ENCODE measurements at regions not wholly inside any gene's neighbourhood (a gene's known extent, or its start where the extent isn't known, plus 50 kb on each side); places are given as distances from the start of the nearest gene placed in this dataset.

DNA sequence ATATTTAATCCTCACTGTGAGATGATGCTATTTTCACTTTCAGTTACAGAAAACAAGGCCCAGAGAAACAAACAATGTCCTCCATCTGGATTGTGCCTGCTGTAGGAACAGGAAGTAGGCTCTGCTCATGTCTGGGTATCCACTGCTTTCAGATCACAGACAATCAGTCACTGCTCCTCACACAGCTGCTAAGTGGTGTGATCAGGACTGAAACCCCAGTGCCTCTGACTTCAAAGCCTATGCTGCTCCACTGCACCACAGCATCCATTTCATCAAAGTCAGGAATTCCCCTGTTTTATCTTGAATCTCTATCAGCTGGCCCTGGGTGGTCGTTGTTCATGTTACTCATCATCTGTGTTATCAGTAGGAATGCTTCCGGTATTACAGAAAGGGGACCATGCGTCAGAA, 303.8 kb upstream of the TRIB2 start:
- DNase-seq, result peak; percentile 64
- H3K9me3 Mint-ChIP-seq, result no peaks in the 10 kb centered on the region
- intact Hi-C loops (cut with micrococcal nuclease), result loop anchor here (2.0 to 10.0 kb wide), 3 partner anchors 90 to 512 kb away; no protein-coding TSS in a partner anchor
- H3K27ac Mint-ChIP-seq, result peak overlapping the region; percentile 66
- no peaks in the 10 kb centered on the region for H3K27me3 Mint-ChIP-seq
- no peak overlapping the region for H3K4me3 Mint-ChIP-seq
- CTCF ChIA-PET, result interaction anchor here (1.0 kb wide), 1 partner anchor 304 kb away, joined by 3 read pairs; the partner anchor contains the start of gene TRIB2
- no peaks in the 10 kb centered on the region for H3K36me3 Mint-ChIP-seq
- POLR2A ChIA-PET, result no interaction called here
- peaks cover 35% of the 10 kb centered on the region for H3K4me1 Mint-ChIP-seq (ENCODE audit: low read depth)

DNA sequence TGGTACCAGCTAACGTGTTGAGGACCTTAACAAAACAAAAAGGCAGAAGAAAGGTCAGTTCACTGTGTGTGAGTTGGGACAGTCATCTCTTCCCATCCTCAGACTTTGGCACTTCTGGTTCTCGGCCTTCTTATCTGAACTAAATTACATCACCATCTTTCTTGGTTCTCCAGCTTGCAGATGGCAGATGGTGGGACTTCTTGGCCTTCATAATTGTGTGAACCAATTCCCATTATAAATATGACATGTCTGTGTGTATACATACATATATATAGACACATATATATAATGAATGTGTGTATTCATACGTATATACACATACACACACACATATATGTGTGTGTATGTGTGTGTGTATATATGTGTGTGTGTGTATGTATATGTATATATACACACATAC, 301.2 kb upstream of the TRIB2 start:
- ChIA-PET CTCF (interaction anchor here (0.7 to 3.3 kb wide), 6 partner anchors 37 to 592 kb away, joined by 4 to 32 read pairs (median 4); partner anchors contain the start of gene TRIB2), POLR2A (no interaction called here)
- H3K27ac Mint-ChIP-seq, result no peak overlapping the region
- DNase-seq, result no peak
- H3K36me3 Mint-ChIP-seq, result no peaks in the 10 kb centered on the region
- intact Hi-C loops (cut with micrococcal nuclease), result loop anchor here (5.0 to 10.0 kb wide), 2 partner anchors 509 to 583 kb away; no protein-coding TSS in a partner anchor
- H3K9me3 Mint-ChIP-seq, result no peaks in the 10 kb centered on the region
- no peak overlapping the region for H3K4me3 Mint-ChIP-seq
- H3K4me1 Mint-ChIP-seq (ENCODE audit: low read depth), result peaks cover 41% of the 10 kb centered on the region
- H3K27me3 Mint-ChIP-seq, result no peaks in the 10 kb centered on the region

DNA sequence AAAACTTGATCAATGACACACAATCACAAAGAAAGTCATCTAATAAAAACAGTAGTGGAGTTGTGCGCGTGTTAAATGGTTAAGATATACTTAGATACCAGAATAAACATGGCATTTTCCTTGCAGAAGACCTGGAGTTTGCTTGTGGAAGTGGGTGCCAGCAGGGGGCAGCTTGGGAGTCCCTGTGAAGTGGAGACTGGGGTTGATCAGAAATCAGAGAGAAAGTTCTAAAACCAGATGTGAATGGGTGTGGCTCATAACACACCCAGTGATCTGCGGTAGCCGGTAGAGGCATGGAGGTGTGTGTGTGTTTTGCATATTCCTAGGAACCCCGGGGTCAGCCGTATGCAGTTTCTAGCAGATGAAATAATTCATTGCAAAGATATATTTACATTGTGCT, 300.1 kb upstream of the TRIB2 start:
- peaks cover 43% of the 10 kb centered on the region for H3K4me1 Mint-ChIP-seq (ENCODE audit: low read depth)
- no peaks in the 10 kb centered on the region for H3K27me3 Mint-ChIP-seq
- H3K9me3 Mint-ChIP-seq, result no peaks in the 10 kb centered on the region
- DNase-seq, result peak; percentile 69
- ChIA-PET CTCF (interaction anchor here (1.7 to 3.3 kb wide), 2 partner anchors 36 to 300 kb away, joined by 4 to 32 read pairs; partner anchors contain the start of gene TRIB2), POLR2A (no interaction called here)
- no peaks in the 10 kb centered on the region for H3K36me3 Mint-ChIP-seq
- intact Hi-C loops (cut with micrococcal nuclease), result loop anchor here (1.0 to 10.0 kb wide), 4 partner anchors 300 to 590 kb away; partner anchors contain the start of gene TRIB2
- no peak overlapping the region for H3K27ac Mint-ChIP-seq
- H3K4me3 Mint-ChIP-seq, result no peak overlapping the region

DNA sequence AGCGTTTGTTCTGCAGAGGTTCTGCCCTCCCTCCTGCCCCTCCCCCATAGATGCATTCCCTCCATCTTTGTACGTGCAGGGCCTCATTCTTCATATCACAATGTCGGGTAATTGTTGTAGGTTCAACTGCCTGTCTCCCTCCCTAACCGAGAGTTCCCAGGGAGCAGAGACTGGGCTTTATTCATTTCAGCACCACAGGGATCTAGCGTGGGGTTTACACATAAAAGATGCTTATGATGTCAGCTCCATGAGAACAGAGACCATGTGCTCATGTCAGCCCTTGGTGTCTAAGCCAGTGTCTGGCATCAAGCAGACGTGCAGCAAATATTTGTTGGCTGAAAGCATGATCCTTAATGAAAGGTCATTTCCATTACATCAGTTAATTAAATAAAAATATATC, 298.9 kb upstream of the TRIB2 start:
- intact Hi-C loops (cut with micrococcal nuclease), result loop anchor here (2.0 to 10.0 kb wide), 3 partner anchors 507 to 589 kb away; no protein-coding TSS in a partner anchor
- H3K27ac Mint-ChIP-seq, result no peak overlapping the region
- no peak overlapping the region for H3K4me3 Mint-ChIP-seq
- POLR2A ChIA-PET, result no interaction called here
- H3K9me3 Mint-ChIP-seq, result no peaks in the 10 kb centered on the region
- no peak for DNase-seq
- no peaks in the 10 kb centered on the region for H3K27me3 Mint-ChIP-seq
- peaks cover 32% of the 10 kb centered on the region for H3K4me1 Mint-ChIP-seq (ENCODE audit: low read depth)
- CTCF ChIA-PET, result no interaction called here
- no peaks in the 10 kb centered on the region for H3K36me3 Mint-ChIP-seq

DNA sequence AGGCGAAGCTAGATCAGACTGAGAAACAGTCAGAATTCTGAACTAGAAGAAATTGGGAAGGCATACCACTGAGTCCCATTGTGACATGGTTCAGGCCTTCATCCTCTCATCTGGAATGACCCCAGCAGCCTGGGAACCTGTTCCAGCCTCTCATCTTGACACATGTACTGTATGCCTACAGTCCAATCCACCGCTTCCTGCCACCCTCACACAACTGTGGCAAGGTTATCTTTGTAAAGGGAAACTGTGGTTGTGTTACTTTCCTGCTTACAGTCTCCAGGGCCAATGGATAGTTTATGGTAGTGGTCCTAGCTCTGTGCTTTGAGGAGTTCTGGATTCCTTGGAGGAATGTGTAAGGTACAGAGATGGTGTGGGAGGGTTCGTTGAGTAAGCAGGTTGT, 296.9 kb upstream of the TRIB2 start:
- no peaks in the 10 kb centered on the region for H3K27me3 Mint-ChIP-seq
- H3K4me1 Mint-ChIP-seq (ENCODE audit: low read depth), result peaks cover 28% of the 10 kb centered on the region
- CTCF ChIA-PET, result interaction anchor here (1.7 kb wide), 1 partner anchor 296 kb away, joined by 9 read pairs; the partner anchor contains the start of gene TRIB2
- DNase-seq, result no peak
- H3K9me3 Mint-ChIP-seq, result no peaks in the 10 kb centered on the region
- POLR2A ChIA-PET, result no interaction called here
- no peaks in the 10 kb centered on the region for H3K36me3 Mint-ChIP-seq
- intact Hi-C loops (cut with micrococcal nuclease), result loop anchor here (5.0 to 10.0 kb wide), 2 partner anchors 505 to 588 kb away; no protein-coding TSS in a partner anchor
- H3K4me3 Mint-ChIP-seq, result no peak overlapping the region
- H3K27ac Mint-ChIP-seq, result no peak overlapping the region

DNA sequence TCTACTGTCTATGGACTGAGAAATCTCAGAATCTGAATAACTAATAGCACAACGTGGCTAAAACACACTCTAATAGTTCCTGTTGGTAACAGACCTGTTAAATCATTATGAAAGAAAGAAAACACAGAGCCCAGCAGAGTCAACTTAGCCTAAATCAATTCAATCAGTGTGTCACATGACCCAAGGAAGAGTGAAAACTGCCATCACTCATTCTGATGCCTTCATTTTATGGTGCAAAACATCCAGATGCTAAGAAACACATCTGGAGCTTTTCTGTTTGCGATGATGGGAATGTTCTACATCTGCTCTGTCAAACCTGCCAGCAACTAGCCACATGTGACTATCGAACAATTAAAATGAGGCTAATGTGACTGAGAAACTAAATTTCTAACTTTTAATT, 295.7 kb upstream of the TRIB2 start:
- Mint-ChIP-seq H3K36me3 (no peaks in the 10 kb centered on the region), H3K4me1 (ENCODE audit: low read depth) (peaks cover 26% of the 10 kb centered on the region), H3K4me3 (no peak overlapping the region), H3K27me3 (no peaks in the 10 kb centered on the region), H3K27ac (no peak overlapping the region), H3K9me3 (no peaks in the 10 kb centered on the region)
- intact Hi-C loops (cut with micrococcal nuclease), result no loop called here
- POLR2A ChIA-PET, result no interaction called here
- no peak for DNase-seq
- CTCF ChIA-PET, result interaction anchor here (1.2 to 1.7 kb wide), 2 partner anchors 295 to 586 kb away, joined by 5 to 9 read pairs; partner anchors contain the start of gene TRIB2

DNA sequence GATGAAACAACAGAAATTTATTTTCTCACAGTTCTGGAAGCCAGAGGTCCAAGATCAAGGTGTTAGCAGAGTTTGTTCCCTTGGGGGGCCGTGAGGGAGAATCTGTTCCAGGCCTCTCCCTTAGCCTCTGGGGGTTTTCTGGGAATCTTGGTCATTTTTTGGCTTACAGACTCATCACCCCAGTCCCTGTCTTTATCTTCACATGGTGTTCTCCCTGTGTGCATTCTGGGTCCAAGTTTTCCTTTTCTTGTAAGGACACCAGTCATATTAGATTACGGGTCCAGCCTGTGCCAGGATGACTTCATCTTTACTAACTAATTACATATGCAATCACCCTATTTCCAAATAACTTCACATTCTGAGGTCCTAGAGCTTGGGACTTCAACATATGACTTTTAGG, 292.5 kb upstream of the TRIB2 start:
- no peak for DNase-seq
- no peak overlapping the region for H3K27ac Mint-ChIP-seq
- intact Hi-C loops (cut with micrococcal nuclease), result no loop called here
- POLR2A ChIA-PET, result no interaction called here
- no peaks in the 10 kb centered on the region for H3K9me3 Mint-ChIP-seq
- no peaks in the 10 kb centered on the region for H3K27me3 Mint-ChIP-seq
- no peak overlapping the region for H3K4me3 Mint-ChIP-seq
- CTCF ChIA-PET, result no interaction called here
- peaks cover 7% of the 10 kb centered on the region for H3K4me1 Mint-ChIP-seq (ENCODE audit: low read depth)
- H3K36me3 Mint-ChIP-seq, result no peaks in the 10 kb centered on the region

DNA sequence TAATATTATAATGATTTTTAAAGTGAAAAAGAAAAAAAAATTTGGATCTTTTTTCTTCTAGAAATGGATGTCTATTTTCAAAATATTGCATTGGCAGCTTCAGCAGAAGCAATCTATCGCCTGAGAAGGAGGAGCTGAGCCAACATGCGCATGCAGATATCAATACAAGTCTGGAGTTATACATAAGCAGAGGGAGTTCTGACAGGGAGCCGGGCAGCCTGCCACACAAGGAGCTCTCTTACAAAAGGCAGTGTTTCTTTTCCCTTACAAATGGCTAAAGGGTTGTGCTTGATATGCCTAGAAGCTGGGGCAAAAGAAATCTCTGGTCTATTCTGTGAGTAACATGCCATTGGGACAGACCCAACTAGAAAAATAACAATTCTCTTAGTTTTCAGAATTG, 291.9 kb upstream of the TRIB2 start:
- Mint-ChIP-seq H3K4me3 (no peak overlapping the region), H3K27me3 (no peaks in the 10 kb centered on the region), H3K36me3 (no peaks in the 10 kb centered on the region), H3K9me3 (no peaks in the 10 kb centered on the region), H3K4me1 (ENCODE audit: low read depth) (peaks cover 6% of the 10 kb centered on the region), H3K27ac (no peak overlapping the region)
- ChIA-PET POLR2A (interaction anchor here (1.0 kb wide), 1 partner anchor 12 kb away, joined by 4 read pairs; no protein-coding TSS in a partner anchor), CTCF (interaction anchor here (1.2 to 1.3 kb wide), 2 partner anchors 292 to 506 kb away, joined by 4 to 6 read pairs; partner anchors contain the start of gene TRIB2)
- intact Hi-C loops (cut with micrococcal nuclease), result no loop called here
- no peak for DNase-seq

DNA sequence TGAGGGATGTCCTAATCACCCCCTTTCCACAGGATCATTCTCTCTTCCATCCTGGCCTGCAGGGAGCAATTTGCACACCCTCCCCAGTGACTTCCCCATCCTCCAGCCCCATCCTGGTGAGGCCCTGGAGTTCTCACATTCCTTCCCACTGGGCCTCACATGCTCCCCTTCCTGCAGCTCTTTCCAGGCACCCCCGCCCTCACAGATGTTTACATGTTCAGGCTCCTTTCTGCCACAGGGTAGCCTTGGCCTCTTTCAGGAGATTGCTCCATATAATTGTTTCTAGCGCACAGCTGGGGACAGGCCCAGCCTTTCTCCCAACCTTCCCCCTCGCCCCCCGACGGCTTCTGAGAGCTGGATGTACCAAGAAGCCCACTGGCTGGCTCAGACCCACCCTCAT, 288.4 kb upstream of the TRIB2 start:
- intact Hi-C loops (cut with micrococcal nuclease), result no loop called here
- Mint-ChIP-seq H3K27me3 (no peaks in the 10 kb centered on the region), H3K27ac (no peak overlapping the region), H3K9me3 (no peaks in the 10 kb centered on the region), H3K36me3 (no peaks in the 10 kb centered on the region), H3K4me1 (ENCODE audit: low read depth) (peaks cover 10% of the 10 kb centered on the region), H3K4me3 (no peak overlapping the region)
- POLR2A ChIA-PET, result no interaction called here
- CTCF ChIA-PET, result no interaction called here
- DNase-seq, result no peak

DNA sequence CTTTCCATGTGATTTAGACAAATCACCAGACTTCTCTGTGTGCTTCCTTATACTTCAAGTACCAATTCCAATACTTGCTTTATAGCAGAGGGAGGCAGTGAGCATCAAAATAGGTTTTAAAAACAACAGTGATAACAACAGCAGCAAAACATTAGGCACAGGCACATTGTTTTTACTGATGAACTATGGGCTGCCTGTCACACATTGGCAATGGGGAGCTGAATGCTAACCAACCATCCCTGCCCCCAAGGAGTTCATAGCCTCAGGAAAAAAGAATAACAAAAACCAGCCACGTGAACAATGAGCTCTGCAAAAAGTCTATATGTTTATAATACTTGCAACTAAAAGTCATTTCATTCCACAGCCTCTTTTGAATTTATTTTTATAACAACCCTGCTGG, 287.9 kb upstream of the TRIB2 start:
- H3K9me3 Mint-ChIP-seq, result no peaks in the 10 kb centered on the region
- ChIA-PET POLR2A (no interaction called here), CTCF (no interaction called here)
- peaks cover 10% of the 10 kb centered on the region for H3K4me1 Mint-ChIP-seq (ENCODE audit: low read depth)
- intact Hi-C loops (cut with micrococcal nuclease), result no loop called here
- H3K27ac Mint-ChIP-seq, result no peak overlapping the region
- H3K36me3 Mint-ChIP-seq, result no peaks in the 10 kb centered on the region
- H3K4me3 Mint-ChIP-seq, result no peak overlapping the region
- H3K27me3 Mint-ChIP-seq, result no peaks in the 10 kb centered on the region
- DNase-seq, result no peak

DNA sequence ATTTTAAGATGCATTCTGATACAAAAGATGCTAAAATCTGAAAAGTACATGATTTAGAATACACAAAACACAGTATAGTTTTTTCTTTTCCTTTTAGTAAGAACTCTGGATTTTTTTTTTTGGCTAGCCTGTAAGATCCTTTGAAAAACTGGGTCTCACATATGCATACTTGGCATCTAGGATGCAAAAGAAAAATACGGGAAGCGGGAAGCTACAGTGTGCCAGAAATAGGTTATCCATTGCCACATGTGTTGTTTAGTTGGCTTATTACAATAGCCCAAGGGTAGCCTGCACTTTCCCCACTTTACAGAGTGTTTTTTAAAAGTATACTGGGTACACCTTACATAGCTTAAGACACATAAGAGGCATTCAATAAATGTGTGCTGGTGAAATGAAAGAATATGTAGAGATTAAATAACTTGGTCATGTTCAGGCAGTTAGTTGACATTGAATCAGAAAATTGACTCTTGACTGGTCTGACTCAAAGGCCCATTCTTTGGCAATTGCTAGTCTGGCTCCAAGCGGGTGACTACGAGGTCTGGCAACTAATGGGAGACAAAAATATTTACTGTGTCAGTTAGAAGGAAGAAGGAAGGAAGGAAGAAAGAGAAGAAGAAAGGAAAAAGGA, 286.8 kb upstream of the TRIB2 start:
- Mint-ChIP-seq H3K27me3 (no peaks in the 10 kb centered on the region), H3K36me3 (no peaks in the 10 kb centered on the region), H3K9me3 (no peaks in the 10 kb centered on the region), H3K4me1 (ENCODE audit: low read depth) (peaks cover 10% of the 10 kb centered on the region), H3K27ac (peak overlapping the region; percentile 74), H3K4me3 (no peak overlapping the region)
- intact Hi-C loops (cut with micrococcal nuclease), result loop anchor here (2.0 to 5.0 kb wide), 2 partner anchors 77 to 127 kb away; no protein-coding TSS in a partner anchor
- ChIA-PET CTCF (no interaction called here), POLR2A (no interaction called here)
- no peak for DNase-seq

DNA sequence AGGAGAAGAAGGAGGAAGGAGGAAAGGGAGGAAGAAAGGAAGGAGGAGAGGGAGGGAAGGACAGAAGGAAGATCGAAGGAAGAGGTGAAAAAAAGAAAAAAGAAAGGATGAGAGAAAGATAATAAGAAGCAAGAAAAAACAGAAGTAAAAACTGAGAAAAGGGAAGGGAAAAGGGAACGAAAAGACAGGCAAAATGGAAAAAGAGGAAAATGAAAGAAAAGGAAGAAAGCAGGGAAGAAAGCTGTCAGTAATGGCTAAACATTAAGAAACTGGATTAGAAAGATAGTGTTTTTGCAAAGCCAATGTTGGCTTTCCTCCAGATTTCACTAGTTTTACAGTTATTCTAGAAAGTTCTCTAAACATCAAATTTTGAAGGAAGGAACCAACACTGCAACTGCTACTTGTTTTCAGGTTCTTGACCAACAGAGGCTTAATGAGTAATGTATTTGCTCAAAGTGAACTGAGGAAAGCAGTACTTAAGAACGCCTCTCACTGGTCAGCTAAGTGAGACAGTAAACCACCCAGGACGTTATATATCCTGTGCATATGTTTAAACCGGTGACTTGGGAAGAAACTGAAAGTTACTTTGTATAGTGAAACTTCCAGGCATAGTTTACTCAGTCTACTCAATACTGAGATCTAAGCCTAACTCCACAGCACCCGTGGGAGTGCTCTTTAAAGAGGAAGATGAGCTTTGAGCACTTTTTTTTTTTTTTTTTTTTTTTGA, 286.2 kb upstream of the TRIB2 start:
- Mint-ChIP-seq H3K4me1 (ENCODE audit: low read depth) (peaks cover 14% of the 10 kb centered on the region), H3K36me3 (no peaks in the 10 kb centered on the region), H3K27ac (peak overlapping the region; percentile 74), H3K9me3 (no peaks in the 10 kb centered on the region), H3K27me3 (no peaks in the 10 kb centered on the region), H3K4me3 (peak overlapping the region; percentile 33)
- peak; percentile 53 for DNase-seq
- intact Hi-C loops (cut with micrococcal nuclease), result loop anchor here (2.0 to 5.0 kb wide), 2 partner anchors 76 to 127 kb away; no protein-coding TSS in a partner anchor
- CTCF ChIA-PET, result interaction anchor here (0.6 to 1.0 kb wide), 2 partner anchors 10 to 286 kb away, joined by 3 to 5 read pairs; partner anchors contain the start of gene TRIB2
- POLR2A ChIA-PET, result interaction anchor here (0.6 to 1.2 kb wide), 3 partner anchors 21 to 287 kb away, joined by 3 read pairs; no protein-coding TSS in a partner anchor

All from activated CD4-positive, alpha-beta memory T cell treated with anti-CD3 and anti-CD28 coated beads for 36 hours (primary cell).